Esophagus muscularis mucosa (tissue), 4 donors: ENCODE measurements at regions not wholly inside any gene's neighbourhood (a gene's known extent, or its start where the extent isn't known, plus 50 kb on each side); places are given as distances from the start of the nearest gene placed in this dataset.

Experiments used
- EP300 ChIP-seq: sonication (generic); formaldehyde crosslinking; IDR thresholded peaks from one replicate; pipeline ENCODE4 v1.6.1; 2017; ENCODE audit warnings: antibody characterized with exemption
- POLR2AphosphoS5 ChIP-seq, 2 donors: sonication (generic); formaldehyde crosslinking; IDR thresholded peaks; one replicate each; pipeline ENCODE4 v1.6.1; 2017; ENCODE audit warnings: antibody characterized with exemption in 2 of 2
- TF ChIP-seq, protein P1 (sequence below), 3 experiments: fragments of 200-600 bp in 2 of 3; fragments of 450-650 bp in 1 of 3; sonication (generic) in 2 of 3; IDR thresholded peaks; one replicate each; pipeline ENCODE4 v1.5.1; 2017 to 2019; ENCODE audit warnings: antibody characterized with exemption in 3 of 3, mild to moderate bottlenecking in 2 of 3, moderate library complexity in 1 of 3

DNA sequence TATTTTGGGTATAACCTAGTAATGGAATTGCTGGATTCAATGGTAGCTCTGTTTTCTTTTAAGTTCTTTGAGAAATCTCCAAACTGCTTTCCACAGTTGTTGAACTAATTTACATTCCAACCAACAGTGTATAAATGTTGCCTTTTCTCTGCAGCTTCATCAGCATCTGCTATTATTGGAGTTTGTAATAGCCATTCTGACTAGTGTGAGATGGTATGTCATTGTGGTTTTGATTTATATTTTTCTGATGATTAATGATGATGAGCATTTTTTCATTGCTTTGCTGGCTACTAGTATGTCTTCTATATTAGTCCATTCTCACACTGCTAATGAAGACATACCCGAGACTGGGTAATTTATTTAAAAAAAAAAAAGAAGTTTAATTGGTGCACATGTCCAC, 248.6 kb upstream of the MAGI2 start:
- TF ChIP-seq, protein P1, sequence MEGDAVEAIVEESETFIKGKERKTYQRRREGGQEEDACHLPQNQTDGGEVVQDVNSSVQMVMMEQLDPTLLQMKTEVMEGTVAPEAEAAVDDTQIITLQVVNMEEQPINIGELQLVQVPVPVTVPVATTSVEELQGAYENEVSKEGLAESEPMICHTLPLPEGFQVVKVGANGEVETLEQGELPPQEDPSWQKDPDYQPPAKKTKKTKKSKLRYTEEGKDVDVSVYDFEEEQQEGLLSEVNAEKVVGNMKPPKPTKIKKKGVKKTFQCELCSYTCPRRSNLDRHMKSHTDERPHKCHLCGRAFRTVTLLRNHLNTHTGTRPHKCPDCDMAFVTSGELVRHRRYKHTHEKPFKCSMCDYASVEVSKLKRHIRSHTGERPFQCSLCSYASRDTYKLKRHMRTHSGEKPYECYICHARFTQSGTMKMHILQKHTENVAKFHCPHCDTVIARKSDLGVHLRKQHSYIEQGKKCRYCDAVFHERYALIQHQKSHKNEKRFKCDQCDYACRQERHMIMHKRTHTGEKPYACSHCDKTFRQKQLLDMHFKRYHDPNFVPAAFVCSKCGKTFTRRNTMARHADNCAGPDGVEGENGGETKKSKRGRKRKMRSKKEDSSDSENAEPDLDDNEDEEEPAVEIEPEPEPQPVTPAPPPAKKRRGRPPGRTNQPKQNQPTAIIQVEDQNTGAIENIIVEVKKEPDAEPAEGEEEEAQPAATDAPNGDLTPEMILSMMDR (IDR thresholded peaks at IDR 0.05), result no peak
- TF ChIP-seq EP300, result no peak
- TF ChIP-seq POLR2AphosphoS5 (IDR thresholded peaks at IDR 0.05), result no peak
